Gastroesophageal sphincter (tissue), 3 donors: ENCODE measurements at regions not wholly inside any gene's neighbourhood (a gene's known extent, or its start where the extent isn't known, plus 50 kb on each side); places are given as distances from the start of the nearest gene placed in this dataset.

ENCODE experiments used
- CTCF ChIP-seq, 4 experiments: fragments of 200-600 bp in 2 of 4; fragments of 450-650 bp in 2 of 4; sonication (generic) in 1 of 4; IDR thresholded peaks; one replicate each; pipeline ENCODE4 v1.5.1; 2017 to 2019; ENCODE audit warnings: antibody characterized with exemption in 4 of 4, mild to moderate bottlenecking in 2 of 4, moderate library complexity in 2 of 4
- EP300 ChIP-seq: sonication (generic); formaldehyde crosslinking; IDR thresholded peaks from one replicate; pipeline ENCODE4 v1.6.1; 2017; ENCODE audit warnings: antibody characterized with exemption, mild to moderate bottlenecking
- POLR2AphosphoS5 ChIP-seq: sonication (generic); formaldehyde crosslinking; IDR thresholded peaks from one replicate; pipeline ENCODE4 v1.6.1; 2017; ENCODE audit warnings: antibody characterized with exemption

GRCh38 chr18:35912332-35912731, 60.1 kb upstream of the RMP24 start:
- no peak for TF ChIP-seq CTCF (IDR thresholded peaks at IDR 0.05)
- TF ChIP-seq EP300 = no peak
- TF ChIP-seq POLR2AphosphoS5 = no peak
